GM13977 (cell line): ENCODE measurements at regions not wholly inside any gene's neighbourhood (a gene's known extent, or its start where the extent isn't known, plus 50 kb on each side); places are given as distances from the start of the nearest gene placed in this dataset.

Source experiments
- DNase-seq: peaks from one replicate; pipeline ENCODE4 v3.0.0; 2012; ENCODE audit warnings: low spot score
- in situ Hi-C: fragments of 300-500 bp; cut with MboI; formaldehyde crosslinking; loops from one replicate; pipeline ENCODE4 v1.12.0; 2022; ENCODE audit warnings: low sequenced_read_pairs, low pct_unique_long_range_greater_than_20kb, mixed read lengths, inconsistent platforms; ENCODE audit not compliant: unreplicated experiment
- TF ChIP-seq, protein P1 (sequence below): IDR thresholded peaks from 2 replicates; pipeline ENCODE4 v1.5.1; 2012; ENCODE audit warnings: mild to moderate bottlenecking, control low read depth; ENCODE audit not compliant: insufficient read depth; ENCODE audit errors: extremely low read depth, missing control alignments

DNA sequence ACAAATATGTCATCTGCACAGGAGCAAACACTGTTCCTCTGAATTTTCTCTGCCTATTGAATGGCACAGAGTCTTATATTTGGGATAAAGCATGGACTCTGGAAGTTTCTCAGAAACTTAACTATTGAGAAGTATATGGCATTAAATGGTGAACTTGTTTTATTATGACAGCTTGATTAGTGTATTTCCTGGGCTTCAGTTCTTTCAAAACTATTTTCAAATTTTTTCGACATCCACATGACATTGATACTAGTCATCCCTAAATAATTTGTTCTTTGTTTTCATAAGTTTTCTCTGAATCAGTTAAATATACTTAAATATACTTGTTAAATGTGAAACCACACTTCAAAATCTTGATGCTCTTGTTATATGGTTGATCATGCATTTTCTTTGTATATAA is 144.0 kb upstream of the TSHZ2 start:
- in situ Hi-C loops = no loop called here
- no peak for DNase-seq
- TF ChIP-seq, protein P1, sequence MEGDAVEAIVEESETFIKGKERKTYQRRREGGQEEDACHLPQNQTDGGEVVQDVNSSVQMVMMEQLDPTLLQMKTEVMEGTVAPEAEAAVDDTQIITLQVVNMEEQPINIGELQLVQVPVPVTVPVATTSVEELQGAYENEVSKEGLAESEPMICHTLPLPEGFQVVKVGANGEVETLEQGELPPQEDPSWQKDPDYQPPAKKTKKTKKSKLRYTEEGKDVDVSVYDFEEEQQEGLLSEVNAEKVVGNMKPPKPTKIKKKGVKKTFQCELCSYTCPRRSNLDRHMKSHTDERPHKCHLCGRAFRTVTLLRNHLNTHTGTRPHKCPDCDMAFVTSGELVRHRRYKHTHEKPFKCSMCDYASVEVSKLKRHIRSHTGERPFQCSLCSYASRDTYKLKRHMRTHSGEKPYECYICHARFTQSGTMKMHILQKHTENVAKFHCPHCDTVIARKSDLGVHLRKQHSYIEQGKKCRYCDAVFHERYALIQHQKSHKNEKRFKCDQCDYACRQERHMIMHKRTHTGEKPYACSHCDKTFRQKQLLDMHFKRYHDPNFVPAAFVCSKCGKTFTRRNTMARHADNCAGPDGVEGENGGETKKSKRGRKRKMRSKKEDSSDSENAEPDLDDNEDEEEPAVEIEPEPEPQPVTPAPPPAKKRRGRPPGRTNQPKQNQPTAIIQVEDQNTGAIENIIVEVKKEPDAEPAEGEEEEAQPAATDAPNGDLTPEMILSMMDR = no peak

DNA sequence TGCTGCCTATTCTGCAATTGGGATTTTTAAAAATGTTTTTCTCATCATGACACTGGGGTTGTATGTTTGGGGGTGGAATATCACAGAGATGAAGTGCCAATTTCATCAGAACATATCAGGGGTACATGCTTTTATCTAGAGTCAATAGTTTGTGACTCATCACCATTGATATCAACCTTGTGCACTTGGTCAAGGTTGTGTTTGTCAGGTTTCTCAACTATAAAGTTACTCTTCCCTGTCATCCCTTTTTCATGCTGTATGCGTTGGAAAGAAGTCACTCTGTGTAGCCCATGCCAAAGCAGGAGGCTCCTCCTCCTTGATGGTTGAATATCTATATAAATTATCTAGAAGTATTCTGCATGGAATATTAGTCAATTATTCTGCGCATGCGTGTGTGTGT is 145.4 kb upstream of the TSHZ2 start:
- TF ChIP-seq, protein P1 = no peak
- in situ Hi-C loops = no loop called here
- no peak for DNase-seq

DNA sequence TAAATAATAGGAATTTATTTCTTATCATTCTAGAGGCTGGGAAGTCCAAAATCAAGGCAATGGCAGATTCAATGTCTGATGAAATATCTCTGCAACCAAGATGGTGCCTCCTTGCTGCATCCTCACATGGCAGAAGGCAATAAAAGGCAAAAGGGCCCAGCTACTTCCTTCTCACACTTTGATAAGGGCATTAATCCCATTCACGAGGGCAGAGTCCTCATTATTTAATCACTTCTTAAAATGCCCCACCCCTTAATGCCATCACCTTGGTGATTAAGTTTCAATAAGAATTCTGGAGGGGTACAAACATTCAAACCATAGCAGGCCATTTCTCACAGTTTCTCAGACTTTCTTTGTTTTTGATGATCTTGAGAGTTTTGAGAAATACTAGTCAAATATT is 145.8 kb upstream of the TSHZ2 start:
- no peak for DNase-seq
- TF ChIP-seq, protein P1 = no peak
- in situ Hi-C loops = no loop called here

DNA sequence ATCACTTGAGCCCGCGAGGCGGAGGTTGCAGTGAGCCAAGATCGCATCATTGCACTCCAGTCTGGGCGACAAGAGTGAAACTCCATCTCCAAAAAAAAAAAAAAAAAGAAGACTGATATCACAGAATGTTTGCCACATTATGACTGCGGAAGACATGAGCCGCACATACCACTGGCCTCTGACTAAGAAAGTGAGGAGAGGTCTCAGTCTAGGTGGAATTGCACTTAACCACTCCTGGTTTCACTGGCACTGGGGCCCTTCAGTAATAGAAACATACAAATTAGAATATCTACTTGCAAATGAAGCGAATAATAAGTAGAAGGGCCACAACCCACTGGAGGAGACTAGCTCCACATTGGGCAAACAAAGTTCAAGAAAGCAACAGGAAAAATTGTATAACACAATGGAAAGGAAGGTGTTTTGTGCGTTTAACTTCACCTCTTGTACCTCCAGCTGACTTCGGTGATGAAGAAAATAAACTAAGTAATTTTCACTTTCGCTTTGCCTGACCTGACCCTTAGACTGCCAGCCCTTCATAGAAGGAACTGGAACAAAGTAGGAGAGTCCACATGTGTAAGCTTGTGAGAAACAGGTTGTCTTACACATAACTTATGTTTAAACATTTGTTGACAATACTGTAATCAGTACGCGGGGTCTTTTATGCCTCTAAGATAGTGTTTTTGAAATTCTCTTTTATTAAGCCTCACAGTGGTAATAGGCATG is 147.5 kb upstream of the TSHZ2 start:
- TF ChIP-seq, protein P1 = no peak
- in situ Hi-C loops = no loop called here
- DNase-seq = no peak

- in situ Hi-C loops = no loop called here
- TF ChIP-seq, protein P1 = no peak
- no peak for DNase-seq
Observed at GRCh38 chr20:52823303-52823702, 148.9 kb upstream of the TSHZ2 start.

DNA sequence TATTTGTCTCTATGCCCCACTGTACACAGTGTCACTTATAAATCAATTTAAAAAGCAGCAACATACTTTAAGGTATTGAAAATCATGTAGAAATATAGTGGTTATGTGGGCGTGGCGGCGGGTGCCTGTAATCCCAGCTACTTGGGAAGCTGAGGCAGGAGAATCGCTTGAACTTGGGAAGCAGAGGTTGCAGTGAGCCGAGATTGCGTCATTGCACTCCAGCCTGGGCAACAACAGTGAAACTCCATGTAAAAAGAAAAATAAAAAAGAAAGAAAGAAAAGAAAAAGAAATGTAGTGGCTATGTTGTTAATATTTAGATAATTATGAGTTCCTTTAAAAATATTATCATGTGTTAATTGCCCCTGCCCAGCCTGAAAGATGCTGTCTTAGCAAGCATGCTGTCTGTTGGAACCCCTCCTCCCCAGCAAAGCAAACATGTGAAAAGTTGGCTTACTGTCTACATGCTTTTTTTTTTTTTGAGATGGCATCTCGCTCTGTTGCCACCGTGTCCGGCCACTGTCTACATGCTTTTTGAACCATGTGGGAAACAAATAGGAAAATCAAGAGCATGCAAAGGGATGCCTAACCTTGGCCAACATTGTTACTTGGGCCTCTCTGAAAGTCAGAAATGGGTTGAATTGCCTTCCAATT is 151.4 kb upstream of the TSHZ2 start:
- no peak for DNase-seq
- TF ChIP-seq, protein P1 = no peak
- in situ Hi-C loops = no loop called here
